Stimulated activated CD8-positive, alpha-beta memory T cell treated with anti-CD3 and anti-CD28 coated beads, Interleukin-7, amount 100 ng/mL, for 4 hours (primary cell): ENCODE measurements at regions not wholly inside any gene's neighbourhood (a gene's known extent, or its start where the extent isn't known, plus 50 kb on each side); places are given as distances from the start of the nearest gene placed in this dataset.

Experiments used
- DNase-seq, 2 donors: peaks; one replicate each; pipeline ENCODE4 v3.0.0-alpha.2; 2020; ENCODE audit warnings: low read depth in 2 of 2

DNA sequence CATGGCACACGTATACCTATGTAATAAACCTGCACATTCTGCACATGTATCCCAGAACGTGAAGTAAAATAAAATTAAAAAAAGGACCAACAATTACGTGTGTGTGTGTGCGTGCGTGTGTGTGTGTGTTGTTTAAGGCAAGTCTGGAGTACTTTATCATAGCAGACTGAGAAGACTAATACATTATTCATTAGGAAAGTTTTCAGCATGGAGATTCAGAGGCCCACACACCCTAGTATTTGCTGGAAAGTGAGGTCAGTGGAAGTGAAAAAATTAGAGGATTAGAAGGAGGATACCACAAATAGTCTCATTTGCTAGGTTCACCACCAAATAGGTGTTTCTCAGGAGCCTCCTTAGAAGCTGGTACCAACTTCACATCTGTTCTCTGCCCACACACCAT is 457.1 kb upstream of the CPEB2 start:
- DNase-seq: no peak

DNA sequence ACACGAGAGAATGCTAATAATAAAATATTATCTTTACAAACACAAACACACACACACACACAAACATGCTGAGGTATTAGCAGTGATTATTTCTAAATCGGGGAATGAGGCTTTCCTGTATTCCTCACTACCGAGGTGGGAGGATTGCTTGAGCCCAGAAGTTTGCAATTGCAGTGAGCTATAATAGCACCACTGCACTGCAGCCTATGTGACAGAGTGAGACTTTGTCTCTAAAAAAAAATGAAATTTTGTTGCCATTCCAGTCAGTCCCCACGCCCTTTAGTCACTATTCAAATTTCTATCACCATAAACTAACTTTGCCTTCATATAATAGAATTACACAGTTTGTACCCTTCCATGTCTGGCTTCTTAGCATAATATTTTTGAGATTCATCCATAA is 456.5 kb upstream of the CPEB2 start:
- DNase-seq: no peak

DNA sequence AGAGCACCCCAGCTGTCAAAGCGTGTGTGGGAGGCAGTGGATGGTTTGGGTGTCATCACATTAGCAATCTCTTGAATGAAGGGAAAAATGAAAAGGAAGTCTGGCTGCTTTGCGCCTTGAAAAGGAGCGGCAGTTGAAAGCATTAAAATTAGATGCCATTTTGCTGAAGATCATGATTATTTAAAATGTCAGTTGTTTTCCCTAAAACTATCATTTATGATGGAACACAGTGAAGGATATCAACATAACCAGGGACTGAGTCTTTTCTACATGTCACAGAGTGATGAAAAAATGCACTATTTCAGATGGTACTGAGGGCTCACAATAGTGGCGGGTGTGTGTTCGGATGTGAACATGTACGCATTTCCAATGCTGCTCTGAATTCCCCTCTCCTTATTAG is 450.2 kb upstream of the CPEB2 start:
- DNase-seq: no peak

DNA sequence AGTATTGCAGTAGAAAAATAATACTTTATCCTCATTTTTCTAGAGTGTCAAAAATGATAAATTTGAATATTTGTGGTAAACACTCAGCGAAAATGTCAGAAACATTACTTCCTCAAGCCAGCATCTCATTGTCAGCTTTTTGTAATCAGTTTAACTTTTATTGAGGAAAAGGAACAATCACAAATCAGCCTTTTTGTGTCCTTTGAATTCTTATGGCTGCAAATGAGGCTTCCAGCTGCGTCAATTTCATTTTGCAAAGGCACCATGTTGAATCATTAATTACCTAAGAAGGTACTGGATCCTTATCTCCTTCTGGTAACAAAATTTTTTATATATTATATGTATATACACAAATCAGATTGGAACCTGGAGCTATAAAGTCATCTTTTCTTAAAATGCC is 442.6 kb upstream of the CPEB2 start:
- DNase-seq: no peak

DNA sequence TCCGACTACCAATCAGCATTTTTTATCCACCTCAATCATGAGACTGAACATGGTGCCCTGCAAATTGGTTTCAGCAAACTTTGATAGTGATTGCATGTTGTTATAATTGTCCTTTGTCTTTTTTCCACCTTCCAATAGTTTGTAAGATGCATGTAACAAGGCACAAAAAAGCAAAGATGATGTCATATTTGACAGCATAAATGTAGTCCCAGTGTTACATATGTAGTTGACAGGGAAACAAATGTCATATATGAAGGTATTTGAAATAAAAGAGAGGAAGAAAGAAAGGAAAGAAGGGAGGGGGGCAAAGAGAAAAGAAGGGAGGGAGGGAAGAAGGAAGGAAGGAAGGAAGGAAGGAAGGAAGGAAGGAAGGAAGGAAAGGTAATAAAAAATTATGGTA is 441.7 kb upstream of the CPEB2 start:
- no peak for DNase-seq

DNA sequence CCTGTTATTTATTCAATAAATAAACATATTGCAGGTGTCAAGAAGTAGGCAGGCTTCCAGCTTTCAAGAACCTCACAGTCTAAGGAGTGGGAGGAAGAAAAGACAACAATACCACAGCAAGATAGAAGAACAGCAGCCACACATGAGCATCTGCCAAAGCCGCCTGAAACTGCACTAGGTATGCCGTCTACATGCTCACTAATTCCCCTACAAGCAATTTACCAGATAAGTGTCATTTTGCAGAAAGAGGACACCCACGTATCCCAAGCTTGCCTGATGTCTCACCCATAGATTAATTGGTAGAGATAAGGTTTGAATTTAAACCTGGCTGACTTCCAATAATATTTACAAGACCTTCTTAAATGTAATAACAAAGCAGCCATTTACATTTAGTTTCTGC is 439.4 kb upstream of the CPEB2 start:
- no peak for DNase-seq

DNA sequence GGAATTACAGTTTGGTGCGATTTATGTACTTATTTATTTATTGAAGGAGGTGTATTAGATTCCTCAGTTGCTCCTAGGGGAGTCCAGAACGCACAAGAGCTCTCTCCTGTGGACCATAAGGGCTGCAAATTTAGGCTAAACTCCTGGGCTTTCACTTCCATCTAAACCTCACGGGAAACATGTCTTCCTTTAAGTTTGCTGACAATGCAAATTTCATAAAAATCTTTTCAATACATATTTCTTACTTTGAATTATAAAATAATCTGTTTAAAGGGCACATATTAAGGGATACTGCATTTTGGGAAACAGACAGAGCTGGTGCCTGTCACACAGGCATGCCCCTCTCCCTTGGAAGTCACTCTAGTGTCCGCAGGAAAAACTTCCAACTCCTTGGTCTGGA is 438.0 kb upstream of the CPEB2 start:
- no peak for DNase-seq

DNA sequence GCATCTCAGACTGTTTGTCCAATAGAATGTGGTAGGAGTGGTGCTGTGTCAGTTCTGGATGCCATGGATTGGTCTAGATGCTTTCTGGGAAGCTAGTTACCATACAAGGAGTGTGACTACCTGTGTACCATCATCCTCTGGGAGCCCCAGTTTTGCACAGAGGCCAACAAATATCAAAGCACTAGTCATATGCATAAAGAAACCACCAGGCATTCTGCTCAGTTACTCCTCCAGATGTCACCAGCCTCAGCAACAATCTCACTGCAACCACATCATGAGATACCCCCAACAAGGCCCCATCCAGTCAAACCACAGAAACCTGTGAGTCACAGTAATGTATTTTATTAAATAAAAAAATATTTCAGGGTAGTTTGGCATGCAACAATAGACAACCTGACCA is 435.8 kb upstream of the CPEB2 start:
- no peak for DNase-seq

DNA sequence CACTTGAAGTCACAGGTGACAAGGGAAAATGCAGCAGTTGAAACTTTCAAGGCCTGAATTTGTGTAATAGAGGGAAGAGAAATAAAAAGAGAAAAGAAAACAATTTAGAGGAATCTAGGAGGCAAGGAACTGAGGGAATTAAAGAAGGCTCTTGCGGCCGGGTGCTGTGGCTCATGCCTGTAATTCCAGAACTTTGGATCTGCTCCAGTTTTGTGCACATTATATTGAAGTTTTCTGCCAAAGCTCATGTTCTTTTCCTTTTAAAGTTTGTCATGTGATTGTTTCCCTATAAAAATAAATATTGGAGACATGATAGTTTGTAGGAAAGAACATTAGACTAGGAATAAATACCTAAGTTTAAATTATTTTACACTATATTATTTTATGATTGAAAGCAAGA is 433.9 kb upstream of the CPEB2 start:
- no peak for DNase-seq

DNA sequence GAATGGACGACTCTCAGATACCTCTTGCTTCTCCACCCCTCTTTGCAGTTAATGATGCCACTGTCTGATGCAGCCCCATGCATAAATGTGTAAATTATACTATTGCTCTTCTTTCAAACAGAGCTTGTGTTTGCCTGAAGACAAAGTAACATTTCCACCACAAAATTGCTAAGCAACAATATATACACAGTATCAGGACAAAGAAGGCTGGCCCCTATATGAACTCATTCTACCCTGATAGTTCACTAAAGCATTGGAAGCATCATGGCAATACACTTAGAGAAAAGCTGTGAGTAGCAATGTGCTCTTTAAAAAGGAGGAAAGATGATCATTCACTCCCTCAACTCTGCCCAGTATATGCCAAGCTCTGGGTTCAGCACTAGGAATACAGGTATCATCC is 427.0 kb upstream of the CPEB2 start:
- no peak for DNase-seq

DNA sequence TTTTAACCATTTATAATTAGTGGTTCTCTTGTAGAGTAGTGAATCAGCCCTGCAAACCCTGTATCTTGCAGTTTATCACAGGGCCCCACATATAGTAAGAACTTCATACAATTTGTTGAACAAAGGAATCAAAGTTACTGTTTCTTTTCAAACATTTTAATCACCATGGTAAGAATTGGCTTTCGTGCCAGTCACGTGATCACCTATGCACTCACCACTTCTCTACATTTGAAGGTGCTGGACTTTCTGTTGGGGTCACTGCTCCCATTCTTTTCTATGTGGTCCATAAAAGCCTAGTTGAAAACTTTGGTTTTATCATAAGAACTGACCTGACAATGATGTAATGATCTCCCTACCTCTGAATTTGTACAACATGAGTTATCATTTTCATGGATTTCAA is 426.4 kb upstream of the CPEB2 start:
- no peak for DNase-seq

DNA sequence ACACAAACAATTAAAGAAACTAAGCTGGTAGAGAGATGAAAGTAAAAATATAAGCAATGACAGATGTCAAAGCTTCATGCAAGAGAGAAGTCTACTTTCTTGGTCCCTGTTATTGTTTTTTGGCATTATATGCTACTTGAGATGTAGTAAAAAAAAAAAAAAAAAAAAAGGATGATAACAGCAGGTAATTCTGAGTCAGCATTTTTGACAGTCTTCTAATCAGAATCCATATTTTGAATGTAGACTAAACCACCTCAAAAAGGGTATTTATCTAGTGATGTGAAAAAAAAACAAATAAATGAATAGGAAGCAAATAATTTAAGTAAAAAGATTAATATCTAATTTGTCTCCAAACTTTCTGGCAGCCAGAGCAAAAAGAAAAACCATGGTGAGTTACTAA is 422.2 kb upstream of the CPEB2 start:
- no peak for DNase-seq

DNA sequence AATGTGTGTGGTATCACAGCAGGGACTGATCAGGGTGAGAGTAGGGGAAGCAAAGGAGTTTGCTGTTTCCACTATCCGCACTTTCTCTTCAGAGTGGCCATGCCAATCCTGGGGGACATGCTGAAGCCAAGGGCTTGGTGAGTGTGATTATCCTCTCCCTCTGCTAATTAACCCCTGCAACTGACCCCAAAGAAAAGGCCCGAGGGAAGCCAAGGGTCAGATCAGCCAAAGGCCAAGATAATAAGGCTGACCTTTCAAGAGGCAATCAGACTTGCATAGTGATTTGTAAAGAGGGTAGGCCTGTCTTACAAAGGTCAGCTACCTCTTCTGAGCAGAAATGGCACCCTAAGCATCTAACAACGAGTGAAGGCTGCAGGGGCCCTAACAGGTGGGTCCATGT is 420.5 kb upstream of the CPEB2 start:
- DNase-seq: no peak

DNA sequence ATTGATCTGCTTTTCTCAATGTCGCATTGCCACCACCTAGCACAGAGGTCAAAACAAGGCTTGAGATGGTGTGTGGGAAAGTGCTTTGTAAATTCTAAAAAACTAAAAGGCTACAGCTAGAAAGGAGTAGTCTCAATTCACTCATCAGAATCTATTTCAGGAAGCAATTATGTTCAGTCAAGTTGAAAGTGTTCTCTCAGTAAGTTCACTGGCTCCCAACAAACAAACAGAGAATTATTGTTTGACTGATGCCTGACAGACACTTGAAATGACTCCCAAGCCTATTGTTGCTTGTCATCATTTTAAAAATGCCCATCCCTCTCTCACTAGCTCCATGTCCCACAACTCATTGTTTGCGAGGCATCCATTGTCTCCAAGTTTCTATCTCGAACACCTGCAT is 419.6 kb upstream of the CPEB2 start:
- no peak for DNase-seq

DNA sequence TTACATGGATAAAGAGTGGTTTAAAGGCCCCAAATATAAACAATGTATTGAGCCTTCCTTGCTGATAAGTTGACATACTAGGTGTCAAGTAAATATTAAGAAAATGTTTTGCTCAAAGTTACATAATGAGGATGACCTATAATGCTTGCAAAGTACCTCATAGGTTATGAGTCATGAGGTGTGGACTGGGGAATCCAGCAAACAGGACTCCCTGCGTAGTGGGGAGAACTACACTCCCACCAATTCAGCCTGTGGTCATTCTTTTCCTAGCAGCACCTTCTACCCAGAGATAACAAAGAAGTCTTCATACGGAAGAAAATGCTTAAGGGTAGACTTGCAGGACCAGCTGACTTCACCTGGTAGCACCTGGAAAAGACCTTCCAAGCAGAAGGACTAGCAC is 418.9 kb upstream of the CPEB2 start:
- no peak for DNase-seq

DNA sequence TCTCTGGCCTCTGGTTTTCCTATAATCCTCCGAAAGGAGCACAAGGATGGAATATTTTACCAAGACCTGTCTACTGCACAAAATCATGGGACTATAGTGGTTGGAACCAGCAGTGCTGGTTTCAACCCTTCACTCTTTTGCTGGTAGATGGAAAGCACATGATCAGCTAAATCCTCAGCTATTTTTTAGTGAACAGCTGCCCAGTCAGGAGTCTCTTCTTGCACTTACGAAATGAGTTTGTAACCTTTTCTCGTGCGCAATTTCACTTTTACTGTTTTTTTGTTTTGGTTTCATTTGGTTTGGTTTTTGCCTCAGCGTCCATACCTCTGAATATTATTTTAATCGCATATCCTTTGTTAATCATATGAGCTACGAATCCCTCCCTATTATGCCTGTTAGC is 418.5 kb upstream of the CPEB2 start:
- DNase-seq: no peak

DNA sequence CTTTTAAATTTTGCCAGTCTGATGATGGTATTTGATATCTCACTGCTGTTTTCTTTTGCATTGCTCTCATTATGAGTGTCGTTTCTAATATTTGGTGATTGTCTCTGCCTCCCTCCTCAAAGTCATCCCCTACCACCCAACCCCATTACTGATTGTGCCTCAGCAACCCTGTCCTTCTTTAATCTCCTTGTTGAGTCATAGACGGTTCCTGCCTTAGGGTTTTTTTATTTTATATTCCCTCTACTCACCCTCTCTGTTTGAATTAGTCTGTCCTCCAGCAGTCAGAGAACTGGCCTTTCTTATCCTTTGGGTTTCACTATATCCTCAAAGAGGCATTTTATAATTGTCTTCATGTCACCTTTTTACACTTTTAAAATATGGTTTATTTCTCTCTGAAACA is 409.3 kb upstream of the CPEB2 start:
- DNase-seq: no peak

DNA sequence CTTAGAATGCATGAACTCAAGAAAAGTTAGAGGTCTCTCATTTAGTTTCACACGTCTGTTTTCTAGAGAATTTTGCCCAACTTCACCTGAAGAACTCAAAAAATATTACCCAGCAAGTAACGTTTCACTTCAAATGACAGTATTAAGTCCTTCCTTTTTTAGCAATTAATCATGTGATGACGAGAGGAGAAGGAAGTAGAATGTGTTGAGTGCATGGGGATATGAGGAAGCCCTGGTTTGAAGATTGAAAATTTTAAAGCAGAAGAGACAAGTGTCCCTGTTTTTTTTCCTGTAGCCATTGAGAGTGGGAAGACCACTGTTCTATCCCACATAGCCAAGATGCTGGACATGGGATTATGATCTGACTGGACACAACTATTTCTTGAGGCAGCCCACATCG is 406.3 kb upstream of the CPEB2 start:
- no peak for DNase-seq

DNA sequence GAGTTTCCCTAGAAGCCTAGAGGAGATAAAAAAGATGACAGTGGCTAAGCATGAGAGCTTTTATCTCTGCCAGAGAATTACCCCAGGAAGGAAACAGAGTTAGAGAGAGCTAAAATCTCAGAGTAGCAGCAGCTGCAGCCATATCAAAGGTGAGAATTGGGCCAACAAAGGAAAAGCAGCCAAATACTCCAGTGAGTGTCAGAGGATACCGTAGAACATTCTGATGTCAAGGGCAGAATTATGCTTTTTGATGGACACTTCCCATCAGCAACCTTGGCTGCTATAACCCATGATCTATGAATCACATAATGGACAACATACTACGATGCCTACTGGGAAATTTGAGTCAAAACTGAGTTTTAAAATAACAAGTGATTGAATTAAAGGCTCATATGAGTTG is 405.8 kb upstream of the CPEB2 start:
- DNase-seq: no peak

DNA sequence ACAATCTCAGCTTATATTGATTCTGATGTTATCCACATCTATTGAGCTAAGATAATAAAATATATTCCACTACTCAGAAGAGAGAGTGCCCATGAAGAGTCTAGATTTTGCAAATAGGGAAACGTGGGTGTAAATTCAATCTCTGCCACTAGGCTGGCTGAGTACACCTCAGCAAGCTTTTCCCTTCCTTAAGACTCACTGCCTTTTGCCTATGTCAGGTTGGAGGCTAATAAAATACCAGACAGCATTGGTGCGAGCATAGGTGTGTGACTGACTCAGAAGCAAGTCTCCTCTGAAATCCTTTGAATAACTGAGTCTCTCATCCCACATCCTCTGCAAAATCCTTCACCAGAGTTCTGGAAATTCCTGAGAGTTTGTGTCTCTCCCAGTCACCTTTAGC is 405.4 kb upstream of the CPEB2 start:
- no peak for DNase-seq

DNA sequence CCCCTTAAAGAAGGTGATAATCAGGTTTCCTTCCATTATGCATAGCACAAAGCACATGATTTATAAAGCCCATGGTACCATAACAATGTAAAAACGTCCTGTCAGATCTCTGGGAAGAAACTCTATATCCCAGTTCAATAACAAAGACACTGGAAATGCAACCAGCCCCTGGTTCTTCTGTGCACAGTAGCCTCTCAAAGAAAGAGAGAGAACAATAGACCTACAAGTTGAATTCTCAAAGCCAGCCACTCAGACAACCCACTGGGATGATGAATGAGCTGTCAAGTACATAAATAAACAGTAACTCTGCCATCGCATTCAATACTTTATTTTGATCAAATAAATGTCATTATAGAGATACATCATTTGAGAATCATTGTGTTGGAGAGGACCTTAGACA is 400.1 kb upstream of the CPEB2 start:
- no peak for DNase-seq

DNA sequence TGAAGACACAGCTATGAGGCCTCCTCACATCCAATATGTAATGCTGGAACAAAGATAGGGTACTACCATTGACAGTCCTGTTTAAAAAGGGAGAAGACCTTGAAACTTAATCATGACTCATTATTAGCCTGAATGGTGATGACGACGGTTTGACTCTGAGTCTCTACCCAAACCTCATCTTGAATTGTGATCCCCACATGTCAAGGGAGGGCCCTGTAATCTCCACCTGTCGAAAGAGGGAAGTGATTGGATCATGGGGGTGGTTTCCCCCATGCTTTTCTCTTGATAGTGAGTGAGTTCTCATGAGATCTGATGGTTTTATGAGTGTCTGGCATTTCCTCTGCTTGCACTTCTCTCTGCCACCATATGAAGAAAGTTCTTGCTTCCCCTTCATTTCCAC is 395.3 kb upstream of the CPEB2 start:
- no peak for DNase-seq

DNA sequence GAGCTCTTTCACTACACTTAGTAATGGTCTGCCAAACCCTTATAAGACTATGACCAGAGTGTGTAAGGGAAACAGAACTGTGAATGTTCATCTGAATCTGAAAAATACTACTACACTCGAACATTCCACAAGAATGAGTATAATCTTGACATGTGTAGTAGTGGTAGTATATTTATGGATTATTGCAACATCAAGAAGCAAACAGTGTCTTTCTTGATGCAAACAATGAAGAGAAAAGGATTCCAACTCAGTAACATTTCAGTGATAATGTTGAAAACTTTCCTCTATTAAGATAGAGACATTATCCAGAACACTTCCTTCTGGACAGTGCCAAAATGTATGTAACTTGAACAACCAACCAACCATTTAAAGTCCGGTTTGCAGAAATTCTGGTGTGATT is 394.7 kb upstream of the CPEB2 start:
- no peak for DNase-seq

DNA sequence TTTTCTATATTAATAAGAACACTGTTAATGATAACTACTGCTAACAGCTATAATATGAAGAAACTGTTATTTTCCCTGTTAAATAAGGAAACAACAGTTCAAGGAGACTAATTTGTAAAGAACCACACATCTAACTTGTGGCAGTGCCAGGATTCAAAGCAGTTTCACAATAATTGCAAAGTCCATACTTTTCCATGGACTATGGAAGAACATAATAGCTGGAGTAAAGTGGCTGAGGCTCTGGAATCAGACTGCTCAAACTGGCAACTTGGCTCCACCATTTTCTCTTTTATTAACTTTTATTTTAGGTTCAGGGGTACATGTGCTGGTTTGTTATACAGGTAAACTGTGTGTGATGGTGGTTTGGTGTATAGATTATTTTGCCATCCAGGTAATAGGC is 393.7 kb upstream of the CPEB2 start:
- no peak for DNase-seq

DNA sequence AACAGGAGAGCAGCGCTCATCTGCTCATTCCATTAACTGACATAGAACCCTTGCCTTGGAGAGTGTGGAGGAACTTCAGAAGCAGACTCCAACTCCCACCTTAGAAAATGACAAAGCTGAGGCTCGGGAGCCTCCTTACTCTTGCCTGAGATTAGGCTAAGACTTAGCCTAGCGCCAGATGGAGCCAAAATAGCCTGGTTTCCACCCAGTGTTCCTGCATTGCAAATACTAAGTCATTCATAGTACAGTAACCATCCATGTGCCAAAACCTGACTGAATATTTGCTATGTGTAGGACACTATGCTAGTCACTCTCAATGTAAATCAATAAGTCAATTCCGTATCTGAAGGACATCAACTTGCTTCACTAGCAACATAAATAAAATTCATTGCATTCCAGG is 387.4 kb upstream of the CPEB2 start:
- no peak for DNase-seq
